Osteoblast (primary cell): ENCODE measurements at regions not wholly inside any gene's neighbourhood (a gene's known extent, or its start where the extent isn't known, plus 50 kb on each side); places are given as distances from the start of the nearest gene placed in this dataset.

Experiments used
- DNase-seq: peaks from one replicate; pipeline ENCODE4 v3.0.0; 2011; ENCODE audit warnings: low spot score, mixed read lengths; ENCODE audit not compliant: insufficient read length; ENCODE audit errors: missing footprints
- H2AFZ ChIP-seq: 2 replicates; pipeline ENCODE4 v1.6.0; 2011; ENCODE audit warnings: mild to moderate bottlenecking, low read length
- H3K27ac ChIP-seq: 2 replicates; pipeline ENCODE4 v1.5.1; 2011; ENCODE audit warnings: mild to moderate bottlenecking, low read depth, low read length, moderate library complexity
- H3K27me3 ChIP-seq: 2 replicates; pipeline ENCODE4 v1.6.0; 2012; ENCODE audit warnings: mild to moderate bottlenecking, control low read depth, inconsistent platforms, low read length, moderate library complexity; ENCODE audit not compliant: insufficient read depth
- H3K36me3 ChIP-seq: 2 replicates; pipeline ENCODE4 v1.5.1; 2011; ENCODE audit warnings: mild to moderate bottlenecking, low read length, control low read depth, moderate library complexity; ENCODE audit not compliant: insufficient read depth
- H3K4me1 ChIP-seq: 2 replicates; pipeline ENCODE4 v1.5.1; 2011; ENCODE audit warnings: mild to moderate bottlenecking, low read length, control low read depth, moderate library complexity; ENCODE audit not compliant: insufficient read depth
- H3K4me2 ChIP-seq: 2 replicates; pipeline ENCODE4 v1.6.0; 2011; ENCODE audit warnings: mild to moderate bottlenecking, low read length; ENCODE audit not compliant: insufficient read depth
- H3K4me3 ChIP-seq: fragments of 200-600 bp; sonication (generic); 3 replicates; pipeline ENCODE4 v1.5.1; 2012; ENCODE audit warnings: mild to moderate bottlenecking, low read length, inconsistent platforms; ENCODE audit not compliant: insufficient read depth
- H3K79me2 ChIP-seq: 2 replicates; pipeline ENCODE4 v1.6.0; 2012; ENCODE audit warnings: mild to moderate bottlenecking, low read length, control low read depth, inconsistent platforms; ENCODE audit not compliant: insufficient read depth
- H3K9me3 ChIP-seq: 2 replicates; pipeline ENCODE4 v1.5.1; 2011; ENCODE audit warnings: low read depth, low read length, control low read depth
- H4K20me1 ChIP-seq: 2 replicates; pipeline ENCODE4 v1.6.0; 2012; ENCODE audit warnings: mild to moderate bottlenecking, low read length, control low read depth; ENCODE audit not compliant: insufficient read depth
- TF ChIP-seq, protein P1 (sequence below): IDR thresholded peaks from 2 replicates; pipeline ENCODE4 v1.5.1; 2011; ENCODE audit warnings: mild to moderate bottlenecking, low read depth, low read length, moderate library complexity; ENCODE audit errors: extremely low read depth

- no peaks in the 10 kb centered on the region for H4K20me1 ChIP-seq
- no peak overlapping the region for H3K4me2 ChIP-seq
- no peak overlapping the region for H2AFZ ChIP-seq
- H3K27me3 ChIP-seq, result no peaks in the 10 kb centered on the region
- peaks cover 4% of the 10 kb centered on the region for H3K4me1 ChIP-seq
- H3K9me3 ChIP-seq, result no peaks in the 10 kb centered on the region
- TF ChIP-seq, protein P1, sequence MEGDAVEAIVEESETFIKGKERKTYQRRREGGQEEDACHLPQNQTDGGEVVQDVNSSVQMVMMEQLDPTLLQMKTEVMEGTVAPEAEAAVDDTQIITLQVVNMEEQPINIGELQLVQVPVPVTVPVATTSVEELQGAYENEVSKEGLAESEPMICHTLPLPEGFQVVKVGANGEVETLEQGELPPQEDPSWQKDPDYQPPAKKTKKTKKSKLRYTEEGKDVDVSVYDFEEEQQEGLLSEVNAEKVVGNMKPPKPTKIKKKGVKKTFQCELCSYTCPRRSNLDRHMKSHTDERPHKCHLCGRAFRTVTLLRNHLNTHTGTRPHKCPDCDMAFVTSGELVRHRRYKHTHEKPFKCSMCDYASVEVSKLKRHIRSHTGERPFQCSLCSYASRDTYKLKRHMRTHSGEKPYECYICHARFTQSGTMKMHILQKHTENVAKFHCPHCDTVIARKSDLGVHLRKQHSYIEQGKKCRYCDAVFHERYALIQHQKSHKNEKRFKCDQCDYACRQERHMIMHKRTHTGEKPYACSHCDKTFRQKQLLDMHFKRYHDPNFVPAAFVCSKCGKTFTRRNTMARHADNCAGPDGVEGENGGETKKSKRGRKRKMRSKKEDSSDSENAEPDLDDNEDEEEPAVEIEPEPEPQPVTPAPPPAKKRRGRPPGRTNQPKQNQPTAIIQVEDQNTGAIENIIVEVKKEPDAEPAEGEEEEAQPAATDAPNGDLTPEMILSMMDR, result no peak
- H3K36me3 ChIP-seq, result no peaks in the 10 kb centered on the region
- no peaks in the 10 kb centered on the region for H3K79me2 ChIP-seq
- no peak for DNase-seq
- no peak overlapping the region for H3K4me3 ChIP-seq
- H3K27ac ChIP-seq, result no peak overlapping the region
Observed at GRCh38 chr18:27746241-27746640, 430.7 kb downstream of the CDH2 start.

DNA sequence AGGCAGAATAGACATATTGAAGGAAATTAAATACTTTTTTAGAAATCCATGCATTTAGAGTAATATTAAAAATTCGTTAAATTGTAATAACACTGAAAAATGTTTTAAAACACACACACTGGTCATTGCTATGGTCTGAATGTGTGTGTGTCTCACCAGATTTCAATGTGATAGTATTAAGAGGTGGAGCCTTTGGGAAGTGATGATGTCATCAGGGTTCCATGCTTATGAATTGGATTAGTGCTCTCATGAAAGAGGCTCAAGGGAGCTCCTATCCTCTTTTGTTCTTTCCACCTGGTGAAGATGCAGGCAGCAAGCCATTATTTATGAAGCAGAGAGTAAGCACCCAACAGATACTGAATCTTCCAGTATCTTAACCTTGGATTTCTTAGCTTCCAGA lies 441.8 kb downstream of the CDH2 start:
- Histone ChIP-seq H3K27ac (no peak overlapping the region), H3K9me3 (no peaks in the 10 kb centered on the region), H3K4me3 (no peak overlapping the region), H4K20me1 (no peaks in the 10 kb centered on the region), H3K36me3 (no peaks in the 10 kb centered on the region), H2AFZ (no peak overlapping the region), H3K4me2 (no peak overlapping the region), H3K27me3 (no peaks in the 10 kb centered on the region), H3K4me1 (no peaks in the 10 kb centered on the region), H3K79me2 (no peaks in the 10 kb centered on the region)
- TF ChIP-seq, protein P1, result no peak
- no peak for DNase-seq

DNA sequence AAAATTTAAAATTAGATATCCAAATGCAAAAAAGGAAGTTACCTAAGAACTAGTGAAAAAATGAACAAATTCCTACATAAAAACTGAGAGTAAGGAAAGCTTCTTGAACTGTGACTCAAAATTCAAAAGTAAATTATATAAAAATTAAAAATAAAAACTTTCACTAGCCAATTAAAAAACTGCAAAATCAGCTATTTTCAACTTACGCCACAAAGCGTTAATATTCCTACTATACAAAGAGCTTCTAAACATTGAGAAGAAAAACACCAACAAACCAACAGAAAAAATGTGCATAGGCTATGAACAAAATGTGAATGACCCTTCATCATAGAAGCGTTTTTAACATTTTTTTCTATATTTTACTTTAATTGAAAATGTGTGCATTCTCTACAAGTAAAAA lies 445.7 kb downstream of the CDH2 start:
- Histone ChIP-seq H4K20me1 (no peaks in the 10 kb centered on the region), H2AFZ (no peak overlapping the region), H3K4me2 (no peak overlapping the region), H3K27ac (no peak overlapping the region), H3K4me3 (no peak overlapping the region), H3K4me1 (no peaks in the 10 kb centered on the region), H3K79me2 (no peaks in the 10 kb centered on the region), H3K27me3 (no peaks in the 10 kb centered on the region), H3K36me3 (no peaks in the 10 kb centered on the region), H3K9me3 (peaks cover 6% of the 10 kb centered on the region)
- TF ChIP-seq, protein P1, result no peak
- no peak for DNase-seq

- Histone ChIP-seq H3K4me3 (no peak overlapping the region), H3K27ac (no peak overlapping the region), H2AFZ (no peak overlapping the region), H3K79me2 (no peaks in the 10 kb centered on the region), H3K4me2 (no peak overlapping the region), H4K20me1 (no peaks in the 10 kb centered on the region), H3K27me3 (no peaks in the 10 kb centered on the region), H3K9me3 (peaks cover 6% of the 10 kb centered on the region), H3K36me3 (no peaks in the 10 kb centered on the region), H3K4me1 (peaks cover 2% of the 10 kb centered on the region)
- TF ChIP-seq, protein P1, result no peak
- DNase-seq, result no peak
Observed at GRCh38 chr18:27728659-27729058, 448.3 kb downstream of the CDH2 start.
